ENCODE measurements at regions not wholly inside any gene's neighbourhood (a gene's known extent, or its start where the extent isn't known, plus 50 kb on each side); places are given as distances from the start of the nearest gene placed in this dataset.
A peak's percentile ranks its signal among the peaks of the same experiment; 100 is the strongest.

GRCh38 chr13:33626407-33626806 is 191.5 kb upstream of the RFC3 start:
- DNase-seq (ENCODE audit: low read depth): no peak

- no peak for DNase-seq (ENCODE audit: low read depth)
Measured at GRCh38 chr13:33628662-33629061, 189.3 kb upstream of the RFC3 start.

- DNase-seq (ENCODE audit: low read depth): no peak
Measured at GRCh38 chr13:33629605-33630360, 188.2 kb upstream of the RFC3 start.

GRCh38 chr13:33633701-33634545 is 184.0 kb upstream of the RFC3 start:
- no peak for DNase-seq (ENCODE audit: low read depth)

- DNase-seq (ENCODE audit: low read depth): no peak
Measured at GRCh38 chr13:33634546-33634982, 183.4 kb upstream of the RFC3 start.

GRCh38 chr13:33636243-33636642 is 181.7 kb upstream of the RFC3 start:
- no peak for DNase-seq (ENCODE audit: low read depth)

GRCh38 chr13:33636955-33637670 is 180.8 kb upstream of the RFC3 start:
- DNase-seq (ENCODE audit: low read depth): no peak

GRCh38 chr13:33637978-33638743 is 179.8 kb upstream of the RFC3 start:
- DNase-seq (ENCODE audit: low read depth): peak; percentile 36

GRCh38 chr13:33639158-33639557 is 178.8 kb upstream of the RFC3 start:
- peak; percentile 97 for DNase-seq (ENCODE audit: low read depth)

GRCh38 chr13:33639626-33640080 is 178.3 kb upstream of the RFC3 start:
- no peak for DNase-seq (ENCODE audit: low read depth)

GRCh38 chr13:33640832-33641231 is 177.1 kb upstream of the RFC3 start:
- DNase-seq (ENCODE audit: low read depth): no peak

GRCh38 chr13:33642374-33643065 is 175.4 kb upstream of the RFC3 start:
- DNase-seq (ENCODE audit: low read depth): peak; percentile 69

- DNase-seq (ENCODE audit: low read depth): peak; percentile 45
Measured at GRCh38 chr13:33644581-33645543, 173.1 kb upstream of the RFC3 start.

GRCh38 chr13:33645591-33646554 is 172.1 kb upstream of the RFC3 start:
- DNase-seq (ENCODE audit: low read depth): no peak

- DNase-seq (ENCODE audit: low read depth): peak; percentile 31
Measured at GRCh38 chr13:33649212-33649878, 168.6 kb upstream of the RFC3 start.

- no peak for DNase-seq (ENCODE audit: low read depth)
Measured at GRCh38 chr13:33651766-33652165, 166.2 kb upstream of the RFC3 start.

- DNase-seq (ENCODE audit: low read depth): no peak
Measured at GRCh38 chr13:33657274-33657673, 160.7 kb upstream of the RFC3 start.

GRCh38 chr13:33659466-33659865 is 158.5 kb upstream of the RFC3 start:
- no peak for DNase-seq (ENCODE audit: low read depth)

Data from GM04503 (cell line).